OCI-LY7 (cell line): ENCODE measurements at regions not wholly inside any gene's neighbourhood (a gene's known extent, or its start where the extent isn't known, plus 50 kb on each side); places are given as distances from the start of the nearest gene placed in this dataset.

Experiments
- BruUV-seq: library from RNA; stranded (reverse); fragments of 400-500 nt; replicated peaks from 2 replicates; lab custom pipeline; 2021; lab: Mats Ljungman, UMichigan
- CTCF ChIA-PET: fragments of 300-600 bp; sonication (Branson Sonifier 250); formaldehyde crosslinking; loops from one replicate; lab custom pipeline; 2022; ENCODE audit warnings: antibody characterized with exemption; ENCODE audit not compliant: unreplicated experiment; lab: Charles Lee
- POLR2A ChIA-PET: fragments of 300-600 bp; sonication (Branson Sonifier 250); formaldehyde crosslinking; loops from one replicate; lab custom pipeline; 2022; ENCODE audit warnings: antibody characterized with exemption; lab: Charles Lee
- DNase-seq: peaks from one replicate; pipeline ENCODE4 v3.0.0-alpha.2; 2015; ENCODE audit warnings: low spot score
- H2AFZ ChIP-seq: fragments of 200-600 bp; sonication (generic), shearing (Covaris generic); 2 replicates; pipeline ENCODE4 v1.6.1; 2014; ENCODE audit warnings: mild to moderate bottlenecking, antibody characterized with exemption, low read length, moderate library complexity
- H3K27ac ChIP-seq: fragments of 200-600 bp; sonication (generic); 2 replicates; pipeline ENCODE4 v1.5.1; 2014; ENCODE audit warnings: mixed run types, low read depth, mild to moderate bottlenecking, moderate library complexity, low read length, inconsistent platforms; ENCODE audit not compliant: poor library complexity, severe bottlenecking
- H3K36me3 ChIP-seq: fragments of 200-600 bp; sonication (generic); 2 replicates; pipeline ENCODE4 v1.6.1; 2014; ENCODE audit warnings: mild to moderate bottlenecking, antibody characterized with exemption, low read length, moderate library complexity, mixed read lengths; ENCODE audit not compliant: insufficient read depth
- H3K4me1 ChIP-seq: fragments of 200-600 bp; sonication (generic); 2 replicates; pipeline ENCODE4 v1.5.1; 2014; ENCODE audit warnings: mild to moderate bottlenecking, low read length; ENCODE audit not compliant: insufficient read depth, poor library complexity, severe bottlenecking
- H3K4me2 ChIP-seq: fragments of 200-600 bp; sonication (generic); 2 replicates; pipeline ENCODE4 v1.6.1; 2014; ENCODE audit warnings: mild to moderate bottlenecking, low read length
- H3K4me3 ChIP-seq: fragments of 200-600 bp; sonication (generic); 2 replicates; pipeline ENCODE4 v1.5.1; 2014; ENCODE audit warnings: mild to moderate bottlenecking, low read depth, low read length; ENCODE audit not compliant: poor library complexity, severe bottlenecking
- H3K79me2 ChIP-seq: fragments of 200-600 bp; sonication (generic); 2 replicates; pipeline ENCODE4 v1.6.1; 2016; ENCODE audit warnings: low read depth, mild to moderate bottlenecking, low read length, moderate library complexity, mixed read lengths; ENCODE audit not compliant: insufficient read depth
- H3K9me2 ChIP-seq: fragments of 200-600 bp; sonication (generic); 2 replicates; pipeline ENCODE4 v1.6.1; 2016; ENCODE audit warnings: mild to moderate bottlenecking, low read length, mixed read lengths; ENCODE audit not compliant: insufficient read depth
- H3K9me3 ChIP-seq: fragments of 200-600 bp; sonication (generic); 2 replicates; pipeline ENCODE4 v1.6.1; 2014; ENCODE audit warnings: mild to moderate bottlenecking, mixed run types, low read length, mixed read lengths
- H4K20me1 ChIP-seq: fragments of 200-600 bp; sonication (generic); 2 replicates; pipeline ENCODE4 v1.6.1; 2014; ENCODE audit warnings: mild to moderate bottlenecking, antibody characterized with exemption, low read length, moderate library complexity, mixed read lengths; ENCODE audit not compliant: insufficient read depth
- EZH2phosphoT487 ChIP-seq: fragments of 200-600 bp; sonication (generic); IDR thresholded peaks from 2 replicates; pipeline ENCODE4 v1.6.1; 2018; ENCODE audit warnings: low read depth, borderline replicate concordance, mild to moderate bottlenecking, mixed run types, antibody characterized with exemption, low read length, moderate library complexity, mixed read lengths
- intact Hi-C: fragments of 100-400 bp; cut with micrococcal nuclease; formaldehyde crosslinking; loops from one replicate; pipeline ENCODE4 v1.10.0; 2022; ENCODE audit not compliant: unreplicated experiment
- TF ChIP-seq, protein P1 (sequence below): fragments of 200-600 bp; sonication (generic); conservative IDR thresholded peaks from 2 replicates; pipeline ENCODE4 v1.5.1; 2014; ENCODE audit warnings: mild to moderate bottlenecking, antibody characterized with exemption, low read length, moderate library complexity, mixed read lengths

DNA sequence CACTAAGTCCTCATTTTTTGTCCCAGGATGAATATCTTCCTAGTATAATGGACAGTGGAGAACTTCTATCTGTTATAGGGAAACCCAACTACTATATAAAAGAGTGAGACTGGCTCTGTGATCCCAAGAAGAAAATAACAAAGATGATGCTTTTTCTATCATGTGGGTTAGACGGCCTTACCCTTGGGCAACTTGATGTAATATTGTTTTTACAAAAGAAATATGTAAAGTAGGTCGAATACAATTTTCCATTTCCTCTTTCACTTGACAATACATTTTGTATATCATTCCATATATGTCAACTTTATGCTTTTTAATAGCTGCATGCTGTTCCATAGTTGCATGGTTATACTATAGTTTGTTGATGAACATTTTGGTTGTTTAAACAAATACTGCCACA, 87.5 kb upstream of the SESTD1 start:
- H3K36me3 ChIP-seq = no peaks in the 10 kb centered on the region
- DNase-seq = no peak
- no peaks in the 10 kb centered on the region for H3K4me1 ChIP-seq
- CTCF ChIA-PET = no interaction called here
- H3K79me2 ChIP-seq = no peaks in the 10 kb centered on the region
- H3K9me3 ChIP-seq = no peaks in the 10 kb centered on the region
- H2AFZ ChIP-seq = no peak overlapping the region
- no peaks in the 10 kb centered on the region for H4K20me1 ChIP-seq
- BruUV-seq = no TSS peak
- H3K4me2 ChIP-seq = no peak overlapping the region
- POLR2A ChIA-PET = no interaction called here
- H3K4me3 ChIP-seq = no peak overlapping the region
- TF ChIP-seq, protein P1, sequence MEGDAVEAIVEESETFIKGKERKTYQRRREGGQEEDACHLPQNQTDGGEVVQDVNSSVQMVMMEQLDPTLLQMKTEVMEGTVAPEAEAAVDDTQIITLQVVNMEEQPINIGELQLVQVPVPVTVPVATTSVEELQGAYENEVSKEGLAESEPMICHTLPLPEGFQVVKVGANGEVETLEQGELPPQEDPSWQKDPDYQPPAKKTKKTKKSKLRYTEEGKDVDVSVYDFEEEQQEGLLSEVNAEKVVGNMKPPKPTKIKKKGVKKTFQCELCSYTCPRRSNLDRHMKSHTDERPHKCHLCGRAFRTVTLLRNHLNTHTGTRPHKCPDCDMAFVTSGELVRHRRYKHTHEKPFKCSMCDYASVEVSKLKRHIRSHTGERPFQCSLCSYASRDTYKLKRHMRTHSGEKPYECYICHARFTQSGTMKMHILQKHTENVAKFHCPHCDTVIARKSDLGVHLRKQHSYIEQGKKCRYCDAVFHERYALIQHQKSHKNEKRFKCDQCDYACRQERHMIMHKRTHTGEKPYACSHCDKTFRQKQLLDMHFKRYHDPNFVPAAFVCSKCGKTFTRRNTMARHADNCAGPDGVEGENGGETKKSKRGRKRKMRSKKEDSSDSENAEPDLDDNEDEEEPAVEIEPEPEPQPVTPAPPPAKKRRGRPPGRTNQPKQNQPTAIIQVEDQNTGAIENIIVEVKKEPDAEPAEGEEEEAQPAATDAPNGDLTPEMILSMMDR = no peak
- TF ChIP-seq EZH2phosphoT487 = no peak
- H3K9me2 ChIP-seq = no peaks in the 10 kb centered on the region
- no peak overlapping the region for H3K27ac ChIP-seq
- intact Hi-C loops = no loop called here

GRCh38 chr2:179351057-179351456, 86.4 kb upstream of the SESTD1 start:
- H2AFZ ChIP-seq = no peak overlapping the region
- CTCF ChIA-PET = no interaction called here
- no peaks in the 10 kb centered on the region for H3K9me3 ChIP-seq
- no peaks in the 10 kb centered on the region for H3K36me3 ChIP-seq
- H3K79me2 ChIP-seq = no peaks in the 10 kb centered on the region
- intact Hi-C loops = no loop called here
- H4K20me1 ChIP-seq = no peaks in the 10 kb centered on the region
- no TSS peak for BruUV-seq
- no peak overlapping the region for H3K4me3 ChIP-seq
- no peak for TF ChIP-seq EZH2phosphoT487
- TF ChIP-seq, protein P1 = no peak
- no peak for DNase-seq
- no peak overlapping the region for H3K4me2 ChIP-seq
- no peaks in the 10 kb centered on the region for H3K9me2 ChIP-seq
- no peaks in the 10 kb centered on the region for H3K4me1 ChIP-seq
- H3K27ac ChIP-seq = no peak overlapping the region
- POLR2A ChIA-PET = no interaction called here

DNA sequence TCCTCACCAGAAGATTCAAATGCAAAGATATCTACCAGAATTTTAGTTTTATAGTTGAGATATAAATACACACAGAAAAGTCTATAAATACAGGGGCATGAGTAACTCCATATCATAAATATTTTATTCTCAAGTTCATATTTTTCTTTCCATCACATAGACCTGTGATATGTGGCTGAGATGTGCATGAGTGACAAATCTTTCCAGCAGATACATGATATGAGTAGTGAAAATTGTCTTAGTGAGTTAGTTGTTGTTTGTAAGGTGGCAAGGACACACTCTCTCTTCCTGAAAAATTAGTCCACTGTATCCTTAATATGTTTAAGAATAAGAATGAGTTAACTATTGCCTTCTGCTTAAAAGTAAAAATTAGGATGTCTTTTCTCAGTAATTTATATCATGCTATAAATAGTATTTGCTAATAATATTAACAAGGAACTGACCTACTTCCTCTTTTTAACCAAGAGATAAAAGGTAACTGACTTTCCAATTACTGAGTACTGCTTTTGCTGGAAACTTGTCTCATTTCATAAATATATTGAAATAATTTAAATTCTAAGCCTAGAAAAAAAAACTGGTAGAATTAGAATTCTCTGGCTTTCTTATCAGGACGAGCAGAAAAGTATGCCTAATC, 85.2 kb upstream of the SESTD1 start:
- Histone ChIP-seq H3K27ac (no peak overlapping the region), H3K4me3 (no peak overlapping the region), H3K4me2 (no peak overlapping the region), H2AFZ (no peak overlapping the region), H3K9me3 (no peaks in the 10 kb centered on the region), H3K36me3 (no peaks in the 10 kb centered on the region), H4K20me1 (no peaks in the 10 kb centered on the region), H3K79me2 (no peaks in the 10 kb centered on the region), H3K9me2 (no peaks in the 10 kb centered on the region), H3K4me1 (no peaks in the 10 kb centered on the region)
- no TSS peak for BruUV-seq
- no peak for TF ChIP-seq EZH2phosphoT487
- no peak for DNase-seq
- ChIA-PET CTCF (no interaction called here), POLR2A (no interaction called here)
- intact Hi-C loops = no loop called here
